ENCODE measurements at regions not wholly inside any gene's neighbourhood (a gene's known extent, or its start where the extent isn't known, plus 50 kb on each side); places are given as distances from the start of the nearest gene placed in this dataset.

DNA sequence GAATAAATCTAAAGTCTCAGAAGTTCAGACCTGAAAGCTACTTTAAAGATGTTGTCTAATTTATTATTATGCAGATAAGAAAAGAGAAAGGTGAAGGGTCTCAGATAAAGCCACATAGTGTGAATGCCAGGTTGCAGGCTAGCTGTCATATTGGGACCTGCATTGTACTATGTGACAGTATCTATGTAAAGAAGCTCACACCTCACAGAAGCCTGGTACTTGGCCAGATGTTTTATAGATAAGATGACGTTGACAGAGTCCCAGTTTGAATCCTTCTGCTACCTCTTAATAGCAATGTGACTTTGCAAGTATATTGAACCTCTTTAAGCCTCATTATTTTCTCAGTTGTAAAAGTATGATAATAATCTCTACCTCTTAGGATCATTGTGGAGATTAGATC is 227.0 kb downstream of the SPRY1 start:
- TF ChIP-seq CTCF (IDR thresholded peaks at IDR 0.05) (no peak), POLR2A (IDR thresholded peaks at IDR 0.05) (no peak)

Data from esophagus squamous epithelium (tissue), 4 donors.